HG03565 (cell line): ENCODE measurements at regions not wholly inside any gene's neighbourhood (a gene's known extent, or its start where the extent isn't known, plus 50 kb on each side); places are given as distances from the start of the nearest gene placed in this dataset.

Experiments used
- ATAC-seq: cut with Tn5 transposase; IDR thresholded peaks from one replicate; pipeline ENCODE4 v1.9.1; 2021; ENCODE audit warnings: mild to moderate bottlenecking, moderate library complexity; ENCODE audit not compliant: unreplicated experiment

GRCh38 chr2:128523457-128523856 lies 204.8 kb upstream of the HS6ST1 start:
- no peak for ATAC-seq

- no peak for ATAC-seq
These were observed 205.5 kb upstream of the HS6ST1 start for GRCh38 chr2:128524183-128524582.

GRCh38 chr2:128525653-128526052 lies 207.0 kb upstream of the HS6ST1 start:
- no peak for ATAC-seq

GRCh38 chr2:128526455-128526976 lies 207.8 kb upstream of the HS6ST1 start:
- ATAC-seq = no peak

GRCh38 chr2:128528133-128528532 lies 209.5 kb upstream of the HS6ST1 start:
- no peak for ATAC-seq

- no peak for ATAC-seq
These were observed 211.4 kb upstream of the HS6ST1 start for GRCh38 chr2:128530025-128530573.

GRCh38 chr2:128531856-128532255 lies 213.2 kb upstream of the HS6ST1 start:
- ATAC-seq = no peak

- ATAC-seq = no peak
These were observed 214.4 kb upstream of the HS6ST1 start for GRCh38 chr2:128533101-128533500.

- ATAC-seq = no peak
These were observed 216.2 kb upstream of the HS6ST1 start for GRCh38 chr2:128534688-128535392.

GRCh38 chr2:128535953-128536352 lies 217.3 kb upstream of the HS6ST1 start:
- ATAC-seq = no peak

GRCh38 chr2:128536925-128537620 lies 218.4 kb upstream of the HS6ST1 start:
- ATAC-seq = no peak

GRCh38 chr2:128537646-128538045 lies 219.0 kb upstream of the HS6ST1 start:
- no peak for ATAC-seq

- no peak for ATAC-seq
These were observed 219.7 kb upstream of the HS6ST1 start for GRCh38 chr2:128538396-128538795.

- ATAC-seq = no peak
These were observed 222.0 kb upstream of the HS6ST1 start for GRCh38 chr2:128540670-128541069.

GRCh38 chr2:128541448-128541847 lies 222.8 kb upstream of the HS6ST1 start:
- no peak for ATAC-seq

- no peak for ATAC-seq
These were observed 224.4 kb upstream of the HS6ST1 start for GRCh38 chr2:128543036-128543435.

- no peak for ATAC-seq
These were observed 225.0 kb upstream of the HS6ST1 start for GRCh38 chr2:128543646-128544045.

GRCh38 chr2:128544321-128545037 lies 225.8 kb upstream of the HS6ST1 start:
- ATAC-seq = no peak

GRCh38 chr2:128545085-128545484 lies 226.4 kb upstream of the HS6ST1 start:
- no peak for ATAC-seq

- ATAC-seq = no peak
These were observed 227.2 kb upstream of the HS6ST1 start for GRCh38 chr2:128545829-128546228.

GRCh38 chr2:128547667-128548066 lies 229.0 kb upstream of the HS6ST1 start:
- no peak for ATAC-seq
